Heart right ventricle (tissue), 16 donors: ENCODE measurements at regions not wholly inside any gene's neighbourhood (a gene's known extent, or its start where the extent isn't known, plus 50 kb on each side); places are given as distances from the start of the nearest gene placed in this dataset.
"Not testable (repeated sequence)": the region's sequence is repeated elsewhere in the genome, so short reads cannot be mapped to it uniquely, and the experiment has no call there.

ENCODE experiments used
- ATAC-seq, 8 donors: fragments of 200-7000 bp; cut with Tn5 transposase; one replicate each; pipeline ENCODE4 v1.9.1; 2020; ENCODE audit warnings: mild to moderate bottlenecking in 8 of 8, moderate library complexity in 8 of 8, moderate number of reproducible peaks in 1 of 8
- DNase-seq, 2 donors: peaks; one replicate each; pipeline ENCODE4 v3.0.0-alpha.2; 2020
- H3K27ac ChIP-seq, 10 donors: fragments of 200-600 bp; sonication (generic) in 2 of 10; one replicate each; pipeline versions ENCODE4 v1.5.0 to v1.8.0; 2020 to 2022; ENCODE audit warnings: mild to moderate bottlenecking in 3 of 10
- H3K27me3 ChIP-seq, 7 donors: fragments of 200-600 bp; one replicate each; pipeline ENCODE4 v1.8.0; 2021 to 2022; ENCODE audit warnings: mild to moderate bottlenecking in 2 of 7
- H3K36me3 ChIP-seq, 9 donors: fragments of 200-600 bp; sonication (generic) in 1 of 9; one replicate each; pipeline versions ENCODE4 v1.5.0 to v1.8.0; 2020 to 2022; ENCODE audit warnings: mild to moderate bottlenecking in 2 of 9
- H3K4me1 ChIP-seq, 9 donors: fragments of 200-600 bp; sonication (generic) in 1 of 9; one replicate each; pipeline versions ENCODE4 v1.5.0 to v1.8.0; 2020 to 2022; ENCODE audit warnings: mild to moderate bottlenecking in 4 of 9
- H3K4me3 ChIP-seq, 10 donors: fragments of 200-600 bp; sonication (generic) in 2 of 10; one replicate each; pipeline versions ENCODE4 v1.5.0 to v1.8.0; 2020 to 2022; ENCODE audit warnings: mild to moderate bottlenecking in 7 of 10, moderate library complexity in 2 of 10
- H3K9me3 ChIP-seq, 11 donors: fragments of 200-600 bp in 10 of 11; sonication (generic) in 2 of 11; one replicate each; pipeline versions ENCODE4 v1.5.0 to v1.8.0; 2013 to 2022; ENCODE audit warnings: mild to moderate bottlenecking in 2 of 11, control low read depth in 1 of 11, moderate library complexity in 1 of 11
- WGBS, 2 donors: extraction: QIAGEN DNeasy Blood & Tissue Kit; methylation state at CpG; one replicate each; pipeline ENCODE4 v1.1.7; 2013; ENCODE audit warnings: inconsistent platforms in 1 of 2; 5-methylcytosine and 5-hydroxymethylcytosine counted together
- intact Hi-C, 10 donors: fragments of 100-400 bp; cut with DNase I; formaldehyde crosslinking; loops; one replicate each; pipeline versions ENCODE4 v1.11.1 to v1.14.2; 2022
- TF ChIP-seq, protein P1 (sequence below), 9 donors: fragments of 200-600 bp; sonication (generic) in 2 of 9; IDR thresholded peaks; one replicate each; pipeline versions ENCODE4 v1.5.0 to v1.8.0; 2021 to 2022; ENCODE audit warnings: antibody characterized with exemption in 9 of 9, mild to moderate bottlenecking in 5 of 9, moderate library complexity in 1 of 9
- donor health status: Arrhythmogenic right ventricular cardiomyopathy.
- donor health status: ischemic (EF 13 %, LVEDD 7.1; RV severe dilation, severe dysfunction).
- donor health status: healthy with polysubstance abuse.
- donor health status: DM: no; HTN: yes; CAD: no.
- donor health status: DM: no; HTN: no; CAD: no.
- donor health status: ischemic (EF 25% LVEDD 6.9; RV normal size, moderate dysfunction).
- donor health status: ischemic (EF 25% LVEDD 5.7; RV mildly dilated, moderate dysfunction).
- donor health status: healthy.
- donor health status: DM: yes; HTN: yes; CAD: no.
- donor health status: Ischemic cardiomyopathy.
- donor health status: ischemic (EF 35%, LVEDD 5.7; RV mildly dilated, moderate dysfunction).
- donor health status: nonischemic (EF 11% LVEDD 7.7; RV severe dilation, severe dysfunction).
- donor health status: DM: yes; HTN: yes; CAD: no.
- donor health status: PGD.
- donor health status: ischemic (EF 29% LVEDD 5.4; RV normal size, mild dysfunction).
- donor health status: nonischemic (EF 23%, LVEDD 6.1; RV moderate dilation, normal function).

DNA sequence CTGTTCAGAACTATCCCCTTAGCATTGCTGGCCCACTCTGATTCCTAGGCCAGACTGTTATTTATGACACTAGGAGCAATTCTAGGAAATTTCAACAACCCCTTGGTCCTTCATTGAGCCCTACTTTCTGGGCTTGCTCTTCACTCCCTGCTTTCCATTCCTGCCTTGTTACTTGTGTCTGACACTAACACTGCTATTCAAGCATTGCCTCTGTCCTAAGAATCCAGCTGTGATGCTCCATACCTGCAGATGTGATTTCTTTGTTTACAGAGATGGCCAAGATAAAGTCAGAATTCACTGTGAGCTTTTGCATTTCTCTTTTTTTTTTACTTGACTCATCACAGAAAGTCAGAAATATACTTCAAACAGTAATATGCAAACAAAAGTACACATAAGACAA is 377.2 kb upstream of the GOT2 start:
- Histone ChIP-seq H3K4me1 (no peaks in the 10 kb centered on the region), H3K9me3 (no peaks in the 10 kb centered on the region), H3K4me3 (no peak overlapping the region), H3K36me3 (no peaks in the 10 kb centered on the region), H3K27ac (no peak overlapping the region), H3K27me3 (no peaks in the 10 kb centered on the region)
- TF ChIP-seq, protein P1, sequence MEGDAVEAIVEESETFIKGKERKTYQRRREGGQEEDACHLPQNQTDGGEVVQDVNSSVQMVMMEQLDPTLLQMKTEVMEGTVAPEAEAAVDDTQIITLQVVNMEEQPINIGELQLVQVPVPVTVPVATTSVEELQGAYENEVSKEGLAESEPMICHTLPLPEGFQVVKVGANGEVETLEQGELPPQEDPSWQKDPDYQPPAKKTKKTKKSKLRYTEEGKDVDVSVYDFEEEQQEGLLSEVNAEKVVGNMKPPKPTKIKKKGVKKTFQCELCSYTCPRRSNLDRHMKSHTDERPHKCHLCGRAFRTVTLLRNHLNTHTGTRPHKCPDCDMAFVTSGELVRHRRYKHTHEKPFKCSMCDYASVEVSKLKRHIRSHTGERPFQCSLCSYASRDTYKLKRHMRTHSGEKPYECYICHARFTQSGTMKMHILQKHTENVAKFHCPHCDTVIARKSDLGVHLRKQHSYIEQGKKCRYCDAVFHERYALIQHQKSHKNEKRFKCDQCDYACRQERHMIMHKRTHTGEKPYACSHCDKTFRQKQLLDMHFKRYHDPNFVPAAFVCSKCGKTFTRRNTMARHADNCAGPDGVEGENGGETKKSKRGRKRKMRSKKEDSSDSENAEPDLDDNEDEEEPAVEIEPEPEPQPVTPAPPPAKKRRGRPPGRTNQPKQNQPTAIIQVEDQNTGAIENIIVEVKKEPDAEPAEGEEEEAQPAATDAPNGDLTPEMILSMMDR (IDR thresholded peaks at IDR 0.05): no peak
- no peak for DNase-seq
- intact Hi-C loops: no loop called here
- ATAC-seq: no peak

DNA sequence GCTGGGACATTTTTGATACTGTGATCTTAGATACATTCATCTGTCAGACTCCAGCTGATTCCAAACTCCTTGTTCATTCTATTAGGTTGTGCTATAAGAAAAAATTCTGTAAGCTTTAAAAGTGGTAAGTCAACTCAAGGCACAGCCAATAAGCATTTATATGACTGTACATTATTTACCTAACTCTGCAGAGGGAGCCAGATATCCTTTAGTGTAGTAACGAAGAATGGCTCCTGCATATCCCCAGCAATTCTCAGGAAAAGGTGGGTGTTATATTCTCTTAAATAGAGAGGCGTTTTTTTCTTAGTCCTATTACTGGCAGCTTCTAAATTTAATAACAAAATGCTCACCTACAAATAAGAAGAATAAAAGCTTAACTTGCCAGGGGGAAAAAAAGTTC is 374.3 kb upstream of the GOT2 start:
- ATAC-seq (no peak), DNase-seq (no peak)
- no peaks in the 10 kb centered on the region for H3K27me3 ChIP-seq
- no peak overlapping the region for H3K27ac ChIP-seq
- H3K36me3 ChIP-seq: no peaks in the 10 kb centered on the region
- intact Hi-C loops: no loop called here
- WGBS, 2 donors: 50 to 53% methylated on average over 2 of the region's 2 CpGs
- H3K4me3 ChIP-seq: no peak overlapping the region
- no peaks in the 10 kb centered on the region for H3K4me1 ChIP-seq
- H3K9me3 ChIP-seq: no peaks in the 10 kb centered on the region
- TF ChIP-seq, protein P1 (IDR thresholded peaks at IDR 0.05): no peak

DNA sequence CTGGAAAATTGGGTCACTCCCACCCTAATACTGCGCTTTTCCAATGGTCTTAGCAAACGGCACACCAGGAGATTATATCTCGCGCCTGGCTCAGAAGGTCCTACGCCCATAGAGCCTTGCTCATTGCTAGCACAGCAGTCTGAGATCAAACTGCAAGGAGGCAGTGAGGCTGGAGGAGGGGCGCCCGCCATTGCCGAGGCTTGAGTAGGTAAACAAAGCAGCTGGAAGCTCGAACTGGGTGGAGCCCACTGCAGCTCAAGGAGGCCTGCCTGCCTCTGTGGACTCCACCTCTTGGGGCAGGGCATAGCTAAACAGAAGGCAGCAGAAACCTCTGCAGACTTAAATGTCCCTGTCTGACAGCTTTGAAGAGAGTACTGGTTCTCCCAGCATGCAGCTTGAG is 362.6 kb upstream of the GOT2 start:
- H3K9me3 ChIP-seq, H3K27me3 ChIP-seq, H3K4me3 ChIP-seq, H3K4me1 ChIP-seq, H3K36me3 ChIP-seq, intact Hi-C loops, DNase-seq, ATAC-seq, H3K27ac ChIP-seq: not testable (repeated sequence)
- 89 to 91% methylated on average over 9 of the region's 9 CpGs for WGBS, 2 donors

DNA sequence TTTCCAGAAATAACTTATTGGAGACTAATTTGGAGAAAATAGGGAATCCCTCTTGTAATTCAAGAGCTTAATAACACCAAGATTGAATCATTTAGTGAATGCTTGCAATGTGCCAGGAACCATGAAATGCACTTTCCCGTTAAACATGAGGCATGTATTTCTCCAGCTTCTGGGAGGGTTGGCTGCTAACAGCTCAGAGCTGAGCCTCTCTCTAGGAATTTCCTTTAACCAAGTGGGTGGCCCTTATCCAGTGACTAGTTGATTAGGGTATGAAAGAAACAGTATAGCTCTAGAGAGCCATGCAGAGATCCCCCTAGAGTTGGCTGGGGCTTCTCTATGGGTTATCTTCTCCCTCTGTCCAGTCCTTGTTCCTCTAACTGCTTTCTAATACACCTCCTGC is 356.4 kb upstream of the GOT2 start:
- intact Hi-C loops: no loop called here
- Histone ChIP-seq H3K27ac (no peak overlapping the region), H3K4me1 (no peaks in the 10 kb centered on the region), H3K4me3 (no peak overlapping the region), H3K27me3 (no peaks in the 10 kb centered on the region), H3K9me3 (no peaks in the 10 kb centered on the region), H3K36me3 (no peaks in the 10 kb centered on the region)
- DNase-seq (no peak), ATAC-seq (no peak)
- WGBS, 2 donors: 70 to 71% methylated on average over 1 of the region's 1 CpG
- TF ChIP-seq, protein P1 (IDR thresholded peaks at IDR 0.05): no peak

DNA sequence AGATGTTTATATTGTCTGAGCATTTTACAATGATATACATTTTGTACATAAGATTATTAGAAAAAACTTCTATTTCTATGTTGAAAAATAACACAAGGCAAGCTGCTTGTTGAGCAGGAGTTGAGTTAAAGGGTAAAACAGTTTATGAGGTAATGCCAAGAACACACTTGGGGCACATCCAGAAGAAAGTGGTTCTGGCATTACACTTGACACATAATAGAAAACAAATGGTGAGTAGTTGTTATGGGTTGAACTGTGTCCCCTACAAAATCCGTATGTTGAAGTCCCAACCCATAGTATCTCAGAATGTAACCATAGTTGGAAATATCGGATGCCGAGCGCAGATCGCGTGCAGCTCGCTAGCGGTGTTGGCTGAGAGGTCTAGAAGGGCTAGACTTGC is 354.3 kb upstream of the GOT2 start:
- whole genome bisulfite sequencing, 2 donors: 89 to 96% methylated on average over 8 of the region's 8 CpGs
- DNase-seq (no peak), ATAC-seq (no peak)
- no peaks in the 10 kb centered on the region for H3K4me1 ChIP-seq
- no peaks in the 10 kb centered on the region for H3K36me3 ChIP-seq
- H3K27ac ChIP-seq: no peak overlapping the region
- TF ChIP-seq, protein P1 (IDR thresholded peaks at IDR 0.05): no peak
- no peaks in the 10 kb centered on the region for H3K9me3 ChIP-seq
- no peak overlapping the region for H3K4me3 ChIP-seq
- intact Hi-C loops: no loop called here
- no peaks in the 10 kb centered on the region for H3K27me3 ChIP-seq
